ENCODE measurements at regions not wholly inside any gene's neighbourhood (a gene's known extent, or its start where the extent isn't known, plus 50 kb on each side); places are given as distances from the start of the nearest gene placed in this dataset.

- no peaks in the 10 kb centered on the region for H3K27me3 ChIP-seq (ENCODE audit: insufficient read depth, low read length)
- no peak overlapping the region for H2BK15ac ChIP-seq (ENCODE audit: low read depth, low read length)
- no peak overlapping the region for H4K5ac ChIP-seq (ENCODE audit: insufficient read length, low read depth, low read length)
- Mint-ChIP-seq H3K4me3 (no peak overlapping the region), H3K27ac (no peak overlapping the region), H3K27me3 (ENCODE audit: low read depth) (no peaks in the 10 kb centered on the region), H3K9me3 (no peaks in the 10 kb centered on the region; a peak in 1 of 5 replicates), H3K36me3 (ENCODE audit: insufficient read depth in 1 of 3, low read depth in 3 of 3) (no peaks in the 10 kb centered on the region), H3K4me1 (peaks cover 17 to 20% of the 10 kb centered on the region in 2 experiments)
- no peak overlapping the region for H2BK5ac ChIP-seq (ENCODE audit: insufficient read length, low read length)
- no peak overlapping the region for H2BK20ac ChIP-seq (ENCODE audit: low read depth, low read length, poor library complexity, severe bottlenecking)
- H3K23me2 ChIP-seq (ENCODE audit: insufficient read length, low read depth, low read length, poor library complexity, severe bottlenecking): no peaks in the 10 kb centered on the region
- no peak overlapping the region for H3K4me2 ChIP-seq (ENCODE audit: insufficient read depth, insufficient read length, low read length)
- no peak overlapping the region for H3K27ac ChIP-seq (ENCODE audit: insufficient read length, low read depth, low read length)
- no peak for DNase-seq
- H2BK12ac ChIP-seq (ENCODE audit: insufficient read length, low read depth, low read length): no peak overlapping the region
- peaks cover 6% of the 10 kb centered on the region for H3K4me1 ChIP-seq (ENCODE audit: insufficient read depth, low read length)
- H3K4ac ChIP-seq (ENCODE audit: low read depth, low read length): no peak overlapping the region
- no peaks in the 10 kb centered on the region for H4K20me1 ChIP-seq (ENCODE audit: control insufficient read depth, insufficient read depth, insufficient read length)
- H3K56ac ChIP-seq (ENCODE audit: insufficient read length, low read depth, low read length): no peak overlapping the region
- H3K18ac ChIP-seq (ENCODE audit: insufficient read length, low read depth, low read length): no peak overlapping the region
- no CpG with 5 or more reads among the region's 4 CpGs for WGBS (ENCODE audit: extremely low coverage, insufficient read length, low lambda C conversion rate)
- H3K9me3 ChIP-seq (ENCODE audit: control insufficient read depth, low read depth, low read length): no peaks in the 10 kb centered on the region
- H3K9ac ChIP-seq (ENCODE audit: extremely low read depth, insufficient read length, low read length): no peak overlapping the region
- H2BK120ac ChIP-seq (ENCODE audit: low read depth, low read length, poor library complexity, severe bottlenecking): no peak overlapping the region
- no peak overlapping the region for H4K8ac ChIP-seq (replicated peaks; ENCODE audit: insufficient read length, low read depth, low read length)
- no peak overlapping the region for H3T11ph ChIP-seq (ENCODE audit: low read length)
- no peak overlapping the region for H4K91ac ChIP-seq (ENCODE audit: insufficient read length, low read depth, low read length)
- no peak overlapping the region for H2AK5ac ChIP-seq (ENCODE audit: insufficient read length, low read length)
- no peak overlapping the region for H3K23ac ChIP-seq (ENCODE audit: insufficient read length, low read depth, low read length)
- TF ChIP-seq CTCF (conservative IDR thresholded peaks at IDR 0.05): no peak
- H2AFZ ChIP-seq (ENCODE audit: low read length): no peak overlapping the region
- no peaks in the 10 kb centered on the region for H3K79me1 ChIP-seq (ENCODE audit: insufficient read depth, low read depth, low read length, poor library complexity, severe bottlenecking)
- no peak overlapping the region for H3K14ac ChIP-seq (ENCODE audit: insufficient read depth, low read length)
- no peaks in the 10 kb centered on the region for H3K79me2 ChIP-seq (ENCODE audit: insufficient read depth, low read length)
Measured at GRCh38 chr2:56444339-56444738, 260.5 kb downstream of the CCDC85A start.

All from H9 (cell line).